Keratinocyte (primary cell): ENCODE measurements at regions not wholly inside any gene's neighbourhood (a gene's known extent, or its start where the extent isn't known, plus 50 kb on each side); places are given as distances from the start of the nearest gene placed in this dataset.

Source experiments
- CTCF ChIP-seq, 3 experiments: IDR thresholded peaks in 1 of 3; conservative IDR thresholded peaks in 1 of 3; optimal IDR thresholded peaks in 1 of 3; 2 replicates in 2 of 3; 3 replicates in 1 of 3; pipeline versions ENCODE3 to v1.5.1; 2011; ENCODE audit warnings: low read length in 3 of 3, mild to moderate bottlenecking in 3 of 3, moderate library complexity in 2 of 3, control low read depth in 1 of 3, inconsistent platforms in 1 of 3; ENCODE audit not compliant: insufficient read depth in 2 of 3; ENCODE audit errors: extremely low read depth in 1 of 3
- EZH2 ChIP-seq: IDR thresholded peaks from one replicate; pipeline ENCODE4 v1.6.1; 2012; ENCODE audit warnings: inconsistent platforms, mild to moderate bottlenecking, low read length, moderate library complexity

GRCh38 chr18:2028986-2029385 lies 542.3 kb downstream of the METTL4 start:
- no peak for TF ChIP-seq CTCF (optimal IDR thresholded peaks at IDR 0.05 in 1 of 3, IDR thresholded peaks at IDR 0.05 in 1 of 3, conservative IDR thresholded peaks at IDR 0.05 in 1 of 3; ENCODE audit: extremely low read depth in 1 of 3, insufficient read depth in 2 of 3, low read length in 3 of 3)
- no peak for TF ChIP-seq EZH2
